IPS DF 4.7 (cell line): ENCODE measurements at regions not wholly inside any gene's neighbourhood (a gene's known extent, or its start where the extent isn't known, plus 50 kb on each side); places are given as distances from the start of the nearest gene placed in this dataset.

Experiments
- DNase-seq: peaks from one replicate; pipeline ENCODE4 v3.0.0-alpha.2; 2013; ENCODE audit warnings: low spot score; ENCODE audit errors: extremely low read depth

- no peak for DNase-seq
These were observed 324.5 kb upstream of the WWC1 start for GRCh38 chr5:167966979-167967378.

GRCh38 chr5:167967494-167968177 lies 323.8 kb upstream of the WWC1 start:
- no peak for DNase-seq

- DNase-seq = no peak
These were observed 322.6 kb upstream of the WWC1 start for GRCh38 chr5:167968837-167969236.

- no peak for DNase-seq
These were observed 321.4 kb upstream of the WWC1 start for GRCh38 chr5:167969998-167970397.

- no peak for DNase-seq
These were observed 319.7 kb upstream of the WWC1 start for GRCh38 chr5:167971706-167972105.

DNA sequence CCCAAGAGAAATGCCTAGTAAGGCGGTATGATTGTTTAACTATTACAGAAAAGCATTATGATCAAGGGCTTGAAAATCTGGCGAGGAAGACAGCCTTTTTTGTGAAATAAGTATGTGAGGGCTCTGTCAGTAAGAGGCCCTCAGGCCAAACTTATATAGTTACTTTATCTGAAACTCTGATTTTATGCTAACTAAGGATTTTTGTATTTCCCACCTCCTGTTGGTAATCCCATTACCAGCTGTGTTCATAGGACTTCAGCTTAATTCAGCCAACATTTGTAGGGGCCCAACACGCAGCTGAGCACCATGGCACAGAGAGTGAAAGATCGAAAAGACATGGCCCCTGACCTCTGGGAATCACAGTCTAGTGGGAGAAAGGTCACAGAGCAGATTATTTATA lies 318.3 kb upstream of the WWC1 start:
- no peak for DNase-seq

- DNase-seq = no peak
These were observed 306.5 kb upstream of the WWC1 start for GRCh38 chr5:167984951-167985350.

DNA sequence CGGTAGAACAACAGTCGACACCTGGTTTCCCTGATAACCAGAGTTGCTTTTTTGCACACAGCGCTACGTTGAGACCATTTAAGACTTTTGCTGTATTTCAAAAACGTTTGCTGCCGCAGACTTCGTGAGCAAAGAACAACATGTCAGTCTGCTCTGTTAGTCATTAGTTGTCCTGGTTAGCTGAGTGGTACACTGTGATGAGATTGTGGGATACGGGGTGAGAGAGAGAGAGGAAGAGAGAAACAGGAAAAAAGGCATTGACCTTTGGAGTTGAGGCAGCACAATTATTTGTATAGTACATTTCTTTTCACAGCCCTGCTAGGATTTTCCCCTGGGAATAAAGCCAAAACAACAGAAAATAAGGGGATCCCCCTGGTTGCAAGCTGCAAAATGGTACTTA lies 306.1 kb upstream of the WWC1 start:
- DNase-seq = no peak

- no peak for DNase-seq
These were observed 303.8 kb upstream of the WWC1 start for GRCh38 chr5:167987490-167988280.

DNA sequence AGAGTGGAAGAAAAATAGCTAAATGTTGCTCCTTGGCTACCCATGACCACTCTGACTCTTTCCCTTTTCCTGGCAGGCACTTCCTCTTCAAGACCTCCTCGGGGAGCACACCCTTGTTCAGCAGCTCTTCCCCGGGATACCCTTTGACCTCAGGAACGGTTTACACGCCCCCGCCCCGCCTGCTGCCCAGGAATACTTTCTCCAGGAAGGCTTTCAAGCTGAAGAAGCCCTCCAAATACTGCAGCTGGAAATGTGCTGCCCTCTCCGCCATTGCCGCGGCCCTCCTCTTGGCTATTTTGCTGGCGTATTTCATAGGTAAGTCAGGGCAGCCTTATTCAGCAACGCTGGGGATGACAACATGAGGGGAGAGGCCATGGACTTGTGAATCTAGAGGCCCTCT lies 298.6 kb upstream of the WWC1 start:
- no peak for DNase-seq

GRCh38 chr5:167993771-167994170 lies 297.7 kb upstream of the WWC1 start:
- DNase-seq = no peak

DNA sequence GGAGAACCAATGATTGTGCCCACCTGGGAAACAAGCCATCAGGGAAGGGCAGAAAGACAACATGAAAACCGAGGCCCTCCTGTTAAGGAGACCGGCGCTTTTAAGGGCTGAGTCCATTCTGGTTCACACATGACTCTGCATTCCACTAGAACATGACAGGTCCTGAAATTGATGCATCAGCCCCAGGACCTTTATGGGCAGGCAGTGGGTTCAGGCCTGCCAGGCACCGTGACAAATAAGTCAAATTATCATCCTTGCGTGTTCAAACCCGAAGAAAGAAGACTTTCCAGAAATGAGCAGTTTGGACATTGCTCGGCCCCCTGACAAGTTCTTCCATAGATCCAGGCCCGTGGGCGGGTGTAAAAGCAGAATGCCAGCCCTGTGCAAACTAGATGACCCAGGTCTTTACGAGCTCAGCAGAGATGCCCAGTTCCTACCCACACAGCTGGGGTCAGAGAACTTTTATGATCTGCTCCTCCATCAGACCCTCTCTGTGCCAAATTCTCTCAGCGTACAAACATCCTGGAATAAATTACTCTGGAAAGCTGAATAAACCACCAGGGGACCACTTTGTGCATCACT lies 295.5 kb upstream of the WWC1 start:
- DNase-seq = no peak

GRCh38 chr5:167998148-167998767 lies 293.2 kb upstream of the WWC1 start:
- no peak for DNase-seq

DNA sequence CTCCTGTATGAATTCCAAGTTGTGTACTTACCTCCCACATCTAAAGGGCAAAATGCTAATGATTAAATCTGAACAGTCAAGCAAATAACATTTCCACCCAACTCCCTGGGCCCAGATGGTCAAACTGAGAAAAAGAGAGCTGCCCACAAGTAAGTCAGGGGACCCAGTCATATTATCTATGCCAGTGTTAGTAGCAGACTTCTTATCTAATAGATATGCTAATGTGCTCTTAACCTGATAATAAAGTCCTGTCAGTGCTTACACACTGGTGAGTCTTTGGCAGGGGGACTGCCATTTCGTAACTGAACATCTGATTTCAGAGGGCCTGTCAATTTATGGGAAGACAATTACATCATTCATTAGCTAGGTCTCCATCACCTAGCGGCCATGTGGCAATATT lies 292.3 kb upstream of the WWC1 start:
- DNase-seq = no peak

DNA sequence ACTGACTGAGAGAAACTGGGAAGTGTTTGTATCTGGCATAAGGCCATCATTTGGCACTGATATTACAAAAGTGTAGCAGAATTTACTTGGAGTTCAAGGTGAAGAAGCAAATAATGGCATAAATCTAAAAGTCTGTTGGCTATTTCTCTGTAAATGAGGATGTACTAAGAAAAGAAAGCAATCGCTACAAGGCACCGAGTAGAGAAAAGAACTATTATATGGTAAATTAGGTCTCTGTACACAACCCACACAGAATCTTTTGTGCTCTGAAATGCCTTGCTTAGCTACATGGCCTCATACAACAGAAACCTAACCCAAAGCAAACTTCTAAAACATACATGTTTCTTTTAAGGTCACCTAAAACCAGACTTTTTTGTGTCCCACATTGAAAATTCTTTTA lies 290.1 kb upstream of the WWC1 start:
- DNase-seq = no peak

- no peak for DNase-seq
These were observed 289.3 kb upstream of the WWC1 start for GRCh38 chr5:168002116-168002515.

DNA sequence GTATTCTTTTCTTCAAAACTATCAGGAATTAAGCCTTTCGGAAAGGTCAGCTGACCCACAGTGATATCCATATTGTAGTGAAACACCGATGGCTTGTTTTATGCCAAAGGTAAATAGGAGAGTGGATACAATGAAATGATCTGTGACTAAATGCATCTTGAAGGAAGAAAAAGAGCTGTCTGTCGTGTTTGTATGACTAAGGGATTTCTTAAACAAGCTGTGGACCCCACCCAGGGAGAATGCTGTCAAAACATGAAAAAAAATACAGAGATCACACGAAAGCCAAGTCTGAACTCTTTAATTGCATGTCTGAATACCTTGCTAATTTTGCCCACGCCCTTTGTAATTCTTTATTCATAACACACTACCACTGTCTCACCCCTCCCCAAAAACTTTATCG lies 286.4 kb upstream of the WWC1 start:
- DNase-seq = no peak

- no peak for DNase-seq
These were observed 285.5 kb upstream of the WWC1 start for GRCh38 chr5:168005936-168006335.

DNA sequence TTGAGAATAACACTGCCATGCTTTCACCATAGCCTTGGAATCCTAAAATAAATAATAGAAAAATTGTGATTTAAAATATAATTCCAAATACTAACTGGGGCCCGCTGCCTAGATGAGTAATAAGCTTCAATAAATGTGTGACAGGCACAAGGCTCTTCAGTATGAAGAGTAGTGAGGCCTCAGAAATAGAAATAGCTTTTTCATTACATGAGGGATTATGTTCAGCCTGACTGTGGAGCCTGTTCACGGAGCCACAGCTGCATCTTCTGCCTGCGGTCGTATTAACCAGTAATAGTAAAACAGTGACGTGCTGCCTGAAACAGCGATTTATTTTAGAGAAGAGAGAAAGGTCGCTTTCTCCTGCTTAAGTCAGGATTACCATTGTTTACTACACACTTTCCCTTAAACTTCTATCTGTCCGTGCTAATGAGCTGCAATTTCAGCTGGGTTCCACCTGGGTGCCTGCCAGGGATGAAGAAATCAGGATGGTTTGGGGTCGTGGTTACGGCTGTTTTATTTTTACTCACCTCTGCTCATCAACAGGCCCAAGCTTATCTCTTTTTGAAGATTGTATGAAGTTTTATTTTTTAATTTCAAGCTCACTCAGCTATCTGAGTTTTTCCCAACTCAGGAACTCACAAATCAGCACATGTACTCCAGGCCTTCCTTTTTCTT lies 284.9 kb upstream of the WWC1 start:
- DNase-seq = no peak

DNA sequence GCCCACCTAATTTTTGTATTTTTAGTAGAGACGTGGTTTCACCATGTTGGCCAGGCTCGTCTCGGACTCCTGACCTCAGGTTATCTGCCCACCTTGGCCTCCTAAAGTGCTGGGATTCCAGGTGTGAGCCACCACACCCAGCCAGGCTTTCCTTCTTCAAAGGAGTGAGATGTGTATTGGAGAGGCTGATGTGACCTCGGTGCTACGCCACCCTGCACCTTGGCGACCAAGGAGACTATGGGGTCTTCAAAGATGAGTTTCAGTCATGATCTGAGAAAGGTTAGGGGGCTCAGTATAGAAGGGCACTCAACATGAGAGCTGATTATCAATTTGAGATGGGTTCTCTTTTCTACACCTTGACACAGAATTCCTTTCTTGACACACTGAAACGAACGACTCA lies 284.2 kb upstream of the WWC1 start:
- no peak for DNase-seq

GRCh38 chr5:168008555-168008954 lies 282.9 kb upstream of the WWC1 start:
- no peak for DNase-seq

- no peak for DNase-seq
These were observed 280.3 kb upstream of the WWC1 start for GRCh38 chr5:168011096-168011495.
